ENCODE measurements at regions not wholly inside any gene's neighbourhood (a gene's known extent, or its start where the extent isn't known, plus 50 kb on each side); places are given as distances from the start of the nearest gene placed in this dataset.

- Histone ChIP-seq H3K27me3 (ENCODE audit: control insufficient read depth, insufficient read depth, low read length) (no peaks in the 10 kb centered on the region), H3K27ac (ENCODE audit: low read depth, low read length) (no peak overlapping the region), H3K36me3 (ENCODE audit: control insufficient read depth, insufficient read depth, low read length) (no peaks in the 10 kb centered on the region), H3K4me1 (ENCODE audit: control insufficient read depth, insufficient read depth, low read length) (no peaks in the 10 kb centered on the region), H3K9ac (ENCODE audit: low read length) (no peak overlapping the region), H3K4me3 (ENCODE audit: low read length) (no peak overlapping the region)
These were observed 674.4 kb downstream of the TMTC2 start for GRCh38 chr12:83361071-83361470.

DNA sequence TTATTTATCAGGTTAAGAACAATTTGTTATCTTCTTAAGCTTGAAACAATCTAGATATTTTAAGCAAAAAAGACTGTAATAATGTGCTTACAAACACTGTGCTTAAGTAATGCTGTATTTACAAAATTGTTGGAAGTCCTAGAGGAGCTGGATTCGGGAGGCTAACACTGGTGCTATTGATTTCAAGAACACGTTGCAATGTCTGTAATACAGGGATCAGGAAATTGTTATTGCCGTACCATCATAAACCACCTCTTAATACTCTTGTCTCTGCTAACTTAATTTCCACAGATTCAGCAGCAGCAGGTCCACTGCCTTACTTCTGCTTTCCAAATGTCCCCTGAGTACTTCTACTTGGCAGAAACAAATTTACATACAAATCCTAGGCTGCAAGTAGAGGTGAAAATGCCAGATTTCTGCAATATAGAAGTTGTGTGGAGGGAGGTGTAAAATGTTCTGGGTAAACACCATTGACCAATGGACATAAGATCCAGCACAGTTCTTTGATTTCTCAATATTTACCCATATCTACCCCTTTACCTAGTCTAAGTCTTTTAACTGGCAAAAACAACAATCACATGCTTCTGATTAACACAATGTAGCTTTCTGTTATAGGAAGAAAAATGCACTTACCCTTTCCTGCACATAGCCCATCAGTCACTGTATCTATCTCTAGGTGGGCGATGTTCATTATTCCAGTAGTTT lies 663.4 kb downstream of the TMTC2 start:
- Histone ChIP-seq H3K4me3 (ENCODE audit: low read length) (no peak overlapping the region), H3K9ac (ENCODE audit: low read length) (no peak overlapping the region), H3K4me1 (ENCODE audit: control insufficient read depth, insufficient read depth, low read length) (no peaks in the 10 kb centered on the region), H3K36me3 (ENCODE audit: control insufficient read depth, insufficient read depth, low read length) (no peaks in the 10 kb centered on the region), H3K27ac (ENCODE audit: low read depth, low read length) (no peak overlapping the region), H3K27me3 (ENCODE audit: control insufficient read depth, insufficient read depth, low read length) (no peaks in the 10 kb centered on the region)

DNA sequence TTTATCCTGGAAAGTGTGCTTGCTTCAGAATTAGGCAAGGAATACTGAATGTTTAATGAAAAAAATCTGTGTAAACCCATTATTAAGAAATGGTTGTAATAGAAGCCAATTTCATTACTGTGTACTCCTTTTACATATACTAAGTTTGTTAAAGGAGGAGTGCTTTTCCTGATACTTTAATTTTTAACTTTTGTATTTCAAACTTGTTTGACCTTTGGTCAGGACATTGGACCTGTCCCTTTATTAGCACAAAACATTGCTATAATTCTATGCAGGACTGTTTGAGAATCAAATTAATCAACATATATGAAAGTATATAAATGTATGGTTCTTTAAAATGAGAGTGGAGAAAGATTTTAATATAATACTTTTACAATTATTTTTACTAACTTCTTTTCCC lies 659.6 kb downstream of the TMTC2 start:
- Histone ChIP-seq H3K4me3 (ENCODE audit: low read length) (no peak overlapping the region), H3K36me3 (ENCODE audit: control insufficient read depth, insufficient read depth, low read length) (no peaks in the 10 kb centered on the region), H3K27ac (ENCODE audit: low read depth, low read length) (no peak overlapping the region), H3K4me1 (ENCODE audit: control insufficient read depth, insufficient read depth, low read length) (no peaks in the 10 kb centered on the region), H3K27me3 (ENCODE audit: control insufficient read depth, insufficient read depth, low read length) (no peaks in the 10 kb centered on the region), H3K9ac (ENCODE audit: low read length) (no peak overlapping the region)

DNA sequence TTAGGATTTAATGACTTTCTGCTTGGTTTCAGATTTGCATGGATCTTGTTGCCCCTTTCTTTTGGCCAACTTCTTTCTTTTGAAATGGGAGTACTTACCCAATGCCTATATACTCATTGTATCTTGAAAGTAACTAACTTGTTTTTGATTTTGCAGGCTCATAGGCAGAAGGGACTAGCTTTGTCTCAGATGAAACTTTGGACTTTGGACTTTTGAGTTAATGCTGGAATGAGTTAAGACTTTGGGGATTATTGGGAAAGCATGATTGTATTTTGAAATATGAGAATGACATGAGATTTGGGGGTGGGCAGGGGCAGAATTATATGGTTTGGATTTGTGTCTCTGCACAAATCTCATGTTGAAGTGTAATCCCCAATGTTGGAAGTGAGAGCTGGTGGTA lies 657.1 kb downstream of the TMTC2 start:
- Histone ChIP-seq H3K27me3 (ENCODE audit: control insufficient read depth, insufficient read depth, low read length) (no peaks in the 10 kb centered on the region), H3K36me3 (ENCODE audit: control insufficient read depth, insufficient read depth, low read length) (no peaks in the 10 kb centered on the region), H3K4me1 (ENCODE audit: control insufficient read depth, insufficient read depth, low read length) (no peaks in the 10 kb centered on the region), H3K9ac (ENCODE audit: low read length) (no peak overlapping the region), H3K4me3 (ENCODE audit: low read length) (no peak overlapping the region), H3K27ac (ENCODE audit: low read depth, low read length) (no peak overlapping the region)

DNA sequence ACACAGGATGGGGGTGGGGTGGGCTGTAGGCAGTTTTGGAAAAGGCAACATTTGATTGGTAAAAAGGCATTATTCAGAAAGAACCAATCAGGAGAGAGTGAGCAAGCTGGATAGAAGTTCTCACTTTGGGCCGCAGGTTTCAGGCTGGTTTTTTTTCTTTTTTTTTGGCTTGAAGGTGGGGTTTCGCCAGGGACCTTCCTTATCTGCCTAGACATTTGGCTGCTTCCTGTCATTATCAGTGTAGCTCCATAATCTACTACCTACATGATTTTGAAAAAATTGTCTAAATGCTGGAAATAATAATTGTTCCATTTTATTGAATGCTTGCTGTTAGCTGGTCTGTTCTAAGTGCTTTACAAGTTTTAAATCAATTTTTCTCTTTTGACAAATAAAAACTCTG lies 649.0 kb downstream of the TMTC2 start:
- H3K36me3 ChIP-seq (ENCODE audit: control insufficient read depth, insufficient read depth, low read length), result no peaks in the 10 kb centered on the region
- no peak overlapping the region for H3K27ac ChIP-seq (ENCODE audit: low read depth, low read length)
- H3K9ac ChIP-seq (ENCODE audit: low read length), result no peak overlapping the region
- H3K27me3 ChIP-seq (ENCODE audit: control insufficient read depth, insufficient read depth, low read length), result no peaks in the 10 kb centered on the region
- H3K4me1 ChIP-seq (ENCODE audit: control insufficient read depth, insufficient read depth, low read length), result no peaks in the 10 kb centered on the region
- H3K4me3 ChIP-seq (ENCODE audit: low read length), result no peak overlapping the region

- H3K27me3 ChIP-seq (ENCODE audit: control insufficient read depth, insufficient read depth, low read length), result no peaks in the 10 kb centered on the region
- no peaks in the 10 kb centered on the region for H3K4me1 ChIP-seq (ENCODE audit: control insufficient read depth, insufficient read depth, low read length)
- no peaks in the 10 kb centered on the region for H3K36me3 ChIP-seq (ENCODE audit: control insufficient read depth, insufficient read depth, low read length)
- no peak overlapping the region for H3K9ac ChIP-seq (ENCODE audit: low read length)
- no peak overlapping the region for H3K27ac ChIP-seq (ENCODE audit: low read depth, low read length)
- H3K4me3 ChIP-seq (ENCODE audit: low read length), result no peak overlapping the region
These were observed 640.0 kb downstream of the TMTC2 start for GRCh38 chr12:83326666-83327065.

GRCh38 chr12:83323866-83324265 lies 637.2 kb downstream of the TMTC2 start:
- no peak overlapping the region for H3K9ac ChIP-seq (ENCODE audit: low read length)
- no peaks in the 10 kb centered on the region for H3K36me3 ChIP-seq (ENCODE audit: control insufficient read depth, insufficient read depth, low read length)
- no peaks in the 10 kb centered on the region for H3K27me3 ChIP-seq (ENCODE audit: control insufficient read depth, insufficient read depth, low read length)
- H3K4me3 ChIP-seq (ENCODE audit: low read length), result no peak overlapping the region
- no peak overlapping the region for H3K27ac ChIP-seq (ENCODE audit: low read depth, low read length)
- H3K4me1 ChIP-seq (ENCODE audit: control insufficient read depth, insufficient read depth, low read length), result peaks cover 5% of the 10 kb centered on the region

GRCh38 chr12:83322809-83323208 lies 636.1 kb downstream of the TMTC2 start:
- Histone ChIP-seq H3K4me3 (ENCODE audit: low read length) (no peak overlapping the region), H3K27ac (ENCODE audit: low read depth, low read length) (no peak overlapping the region), H3K4me1 (ENCODE audit: control insufficient read depth, insufficient read depth, low read length) (peaks cover 9% of the 10 kb centered on the region), H3K36me3 (ENCODE audit: control insufficient read depth, insufficient read depth, low read length) (no peaks in the 10 kb centered on the region), H3K27me3 (ENCODE audit: control insufficient read depth, insufficient read depth, low read length) (no peaks in the 10 kb centered on the region), H3K9ac (ENCODE audit: low read length) (no peak overlapping the region)

DNA sequence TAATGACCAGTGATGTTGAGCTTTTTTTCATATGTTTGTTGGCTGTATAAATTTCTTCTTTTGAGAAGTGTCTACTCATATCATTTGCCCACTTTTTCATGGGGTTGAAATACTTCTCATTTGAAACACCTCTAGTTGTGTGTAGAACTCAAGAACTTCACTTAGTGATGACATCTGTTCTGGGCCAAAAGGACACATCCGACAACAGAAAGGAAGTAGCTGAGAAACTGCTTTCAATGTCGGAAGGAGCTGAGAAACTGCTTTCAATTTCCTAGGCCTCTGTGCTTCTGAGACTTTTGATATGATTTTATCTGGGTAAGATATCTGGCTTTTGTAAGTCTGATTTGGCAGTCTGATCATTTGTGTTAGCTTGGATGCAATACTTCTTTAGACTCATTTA lies 635.3 kb downstream of the TMTC2 start:
- H3K36me3 ChIP-seq (ENCODE audit: control insufficient read depth, insufficient read depth, low read length), result no peaks in the 10 kb centered on the region
- no peak overlapping the region for H3K27ac ChIP-seq (ENCODE audit: low read depth, low read length)
- H3K4me1 ChIP-seq (ENCODE audit: control insufficient read depth, insufficient read depth, low read length), result peaks cover 13% of the 10 kb centered on the region
- no peak overlapping the region for H3K9ac ChIP-seq (ENCODE audit: low read length)
- no peaks in the 10 kb centered on the region for H3K27me3 ChIP-seq (ENCODE audit: control insufficient read depth, insufficient read depth, low read length)
- H3K4me3 ChIP-seq (ENCODE audit: low read length), result no peak overlapping the region

DNA sequence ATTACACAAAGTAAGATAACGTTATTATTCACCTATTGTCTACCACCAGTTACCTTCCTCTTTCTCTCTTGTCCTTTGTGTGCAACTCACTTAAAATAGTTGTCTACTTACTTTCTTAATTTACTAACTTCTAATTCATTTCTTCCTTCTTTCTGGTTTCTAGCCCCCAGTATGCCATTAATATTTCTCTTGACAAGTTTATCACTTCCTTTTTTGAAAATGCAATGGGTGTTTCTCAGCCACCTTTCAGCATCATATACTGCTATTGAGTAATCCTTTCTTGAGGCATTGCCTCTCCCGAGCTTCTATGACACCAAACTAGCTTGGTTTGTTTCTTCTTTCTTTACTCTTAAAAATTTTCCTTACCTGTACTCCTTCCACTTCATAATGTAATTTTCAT lies 633.6 kb downstream of the TMTC2 start:
- no peaks in the 10 kb centered on the region for H3K36me3 ChIP-seq (ENCODE audit: control insufficient read depth, insufficient read depth, low read length)
- H3K9ac ChIP-seq (ENCODE audit: low read length), result no peak overlapping the region
- peaks cover 13% of the 10 kb centered on the region for H3K4me1 ChIP-seq (ENCODE audit: control insufficient read depth, insufficient read depth, low read length)
- H3K4me3 ChIP-seq (ENCODE audit: low read length), result no peak overlapping the region
- H3K27ac ChIP-seq (ENCODE audit: low read depth, low read length), result no peak overlapping the region
- no peaks in the 10 kb centered on the region for H3K27me3 ChIP-seq (ENCODE audit: control insufficient read depth, insufficient read depth, low read length)

- no peak overlapping the region for H3K9ac ChIP-seq (ENCODE audit: low read length)
- H3K27ac ChIP-seq (ENCODE audit: low read depth, low read length), result peak overlapping the region; percentile 67
- H3K27me3 ChIP-seq (ENCODE audit: control insufficient read depth, insufficient read depth, low read length), result no peaks in the 10 kb centered on the region
- H3K4me1 ChIP-seq (ENCODE audit: control insufficient read depth, insufficient read depth, low read length), result peaks cover 13% of the 10 kb centered on the region
- H3K36me3 ChIP-seq (ENCODE audit: control insufficient read depth, insufficient read depth, low read length), result no peaks in the 10 kb centered on the region
- no peak overlapping the region for H3K4me3 ChIP-seq (ENCODE audit: low read length)
These were observed 631.8 kb downstream of the TMTC2 start for GRCh38 chr12:83318386-83319098.

GRCh38 chr12:83317595-83317994 lies 630.9 kb downstream of the TMTC2 start:
- H3K9ac ChIP-seq (ENCODE audit: low read length), result no peak overlapping the region
- peak overlapping the region; percentile 40 for H3K27ac ChIP-seq (ENCODE audit: low read depth, low read length)
- no peaks in the 10 kb centered on the region for H3K36me3 ChIP-seq (ENCODE audit: control insufficient read depth, insufficient read depth, low read length)
- H3K27me3 ChIP-seq (ENCODE audit: control insufficient read depth, insufficient read depth, low read length), result no peaks in the 10 kb centered on the region
- peaks cover 13% of the 10 kb centered on the region for H3K4me1 ChIP-seq (ENCODE audit: control insufficient read depth, insufficient read depth, low read length)
- no peak overlapping the region for H3K4me3 ChIP-seq (ENCODE audit: low read length)

DNA sequence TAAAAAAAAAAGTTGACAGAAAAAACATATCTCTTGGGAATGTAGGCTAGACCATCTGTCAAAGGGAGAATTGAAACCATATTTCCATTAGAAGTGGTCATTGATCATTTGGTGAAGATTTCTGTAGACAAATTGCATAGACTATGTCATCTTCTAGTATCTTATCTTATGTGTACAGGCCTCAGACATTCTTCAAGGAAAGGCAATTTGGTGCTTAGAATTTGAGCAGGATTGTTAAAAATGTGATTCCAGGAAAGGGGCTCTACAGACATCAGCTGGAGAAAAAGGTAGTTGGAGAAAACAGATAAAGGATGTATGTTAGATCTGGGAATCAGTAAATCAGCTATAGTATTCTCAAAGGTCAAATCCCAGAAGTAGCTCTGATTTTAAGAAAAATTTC lies 627.1 kb downstream of the TMTC2 start:
- Histone ChIP-seq H3K4me1 (ENCODE audit: control insufficient read depth, insufficient read depth, low read length) (peaks cover 8% of the 10 kb centered on the region), H3K9ac (ENCODE audit: low read length) (no peak overlapping the region)

More for the DNA sequence above, 627.1 kb downstream of the TMTC2 start:
- H3K27me3 ChIP-seq (ENCODE audit: control insufficient read depth, insufficient read depth, low read length), result no peaks in the 10 kb centered on the region
- no peak overlapping the region for H3K4me3 ChIP-seq (ENCODE audit: low read length)
- H3K36me3 ChIP-seq (ENCODE audit: control insufficient read depth, insufficient read depth, low read length), result no peaks in the 10 kb centered on the region
- H3K27ac ChIP-seq (ENCODE audit: low read depth, low read length), result no peak overlapping the region

Data from rectal smooth muscle tissue (tissue), 1 donor.